ENCODE measurements at regions not wholly inside any gene's neighbourhood (a gene's known extent, or its start where the extent isn't known, plus 50 kb on each side); places are given as distances from the start of the nearest gene placed in this dataset.

- DNase-seq = no peak
Measured at GRCh38 chr1:57983441-57983840, 559.6 kb upstream of the DAB1 start.

GRCh38 chr1:57982852-57983251 is 559.0 kb upstream of the DAB1 start:
- DNase-seq = no peak

GRCh38 chr1:57976216-57976615 is 552.4 kb upstream of the DAB1 start:
- no peak for DNase-seq

DNA sequence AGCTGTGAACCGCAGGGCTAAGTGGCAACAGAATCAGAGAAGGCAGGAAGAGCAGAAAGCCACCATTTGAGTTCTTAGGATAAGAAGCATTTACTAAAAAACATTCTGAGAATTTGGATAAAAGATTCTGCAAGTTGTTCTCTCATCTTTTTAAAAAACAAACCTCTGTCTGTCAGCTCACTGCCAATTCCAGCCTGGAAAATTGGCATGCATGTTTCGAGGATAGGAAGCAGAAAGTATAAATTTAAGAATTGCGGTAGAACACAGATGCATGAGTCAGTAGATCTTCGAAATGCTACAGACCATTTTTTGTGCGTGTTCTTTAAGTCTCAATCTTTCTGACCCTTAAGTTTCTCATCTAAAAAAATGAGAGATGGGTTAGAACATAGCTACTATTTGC is 544.5 kb upstream of the DAB1 start:
- DNase-seq = no peak

DNA sequence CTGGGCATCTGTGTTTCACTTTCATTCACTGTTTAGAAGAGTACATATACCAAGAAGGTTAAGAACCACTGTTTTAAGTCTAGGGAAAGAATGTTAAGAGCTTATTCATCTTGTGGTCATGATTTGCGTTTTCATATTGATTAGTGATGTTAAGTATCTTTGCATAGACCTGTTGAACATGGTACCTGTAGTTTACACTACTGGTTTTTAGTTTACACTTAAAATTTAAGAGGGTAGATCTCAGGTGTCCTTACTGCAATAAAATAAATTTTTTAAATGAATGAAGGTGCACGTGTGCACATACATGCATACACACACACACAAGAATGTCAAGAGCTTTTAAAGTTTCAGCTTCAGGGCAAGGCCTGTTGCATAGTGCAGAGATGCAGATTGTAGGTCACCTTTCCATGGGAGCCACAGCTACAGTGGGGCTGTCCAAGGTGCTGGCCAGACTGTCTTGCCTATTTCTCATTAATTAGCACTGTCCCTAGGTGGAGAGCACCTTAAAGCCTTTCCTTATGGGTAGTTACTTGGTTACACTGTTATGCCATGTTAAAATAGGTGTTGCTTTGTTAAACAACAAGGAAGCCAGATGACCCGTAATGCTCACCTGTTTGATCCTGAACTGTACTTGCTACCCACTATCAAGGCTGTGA is 543.0 kb upstream of the DAB1 start:
- no peak for DNase-seq

- DNase-seq = no peak
Measured at GRCh38 chr1:57966340-57966739, 542.5 kb upstream of the DAB1 start.

GRCh38 chr1:57963581-57963980 is 539.7 kb upstream of the DAB1 start:
- DNase-seq = no peak

GRCh38 chr1:57959531-57960241 is 535.8 kb upstream of the DAB1 start:
- DNase-seq = no peak

DNA sequence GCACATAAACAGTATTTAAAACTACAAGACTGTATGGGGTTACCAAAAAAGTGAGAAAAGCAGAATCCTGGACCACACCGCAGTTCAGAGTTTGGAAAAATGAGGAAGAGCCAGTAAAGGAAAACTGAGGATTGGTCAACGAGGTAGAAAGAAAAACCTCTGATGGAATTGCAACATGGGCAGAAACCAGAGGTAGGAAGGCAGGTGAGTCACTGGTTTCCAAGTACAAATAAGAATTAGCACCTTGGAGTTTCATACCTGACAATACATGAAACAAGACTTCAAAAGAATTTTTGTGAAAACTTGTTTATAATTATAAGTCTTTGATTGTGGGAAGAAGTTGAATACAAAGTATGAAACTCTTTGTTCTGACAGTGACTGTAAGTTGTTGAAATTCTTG is 533.7 kb upstream of the DAB1 start:
- no peak for DNase-seq

- DNase-seq = no peak
Measured at GRCh38 chr1:57951390-57951789, 527.5 kb upstream of the DAB1 start.

GRCh38 chr1:57949168-57949567 is 525.3 kb upstream of the DAB1 start:
- no peak for DNase-seq

GRCh38 chr1:57947471-57947870 is 523.6 kb upstream of the DAB1 start:
- no peak for DNase-seq

DNA sequence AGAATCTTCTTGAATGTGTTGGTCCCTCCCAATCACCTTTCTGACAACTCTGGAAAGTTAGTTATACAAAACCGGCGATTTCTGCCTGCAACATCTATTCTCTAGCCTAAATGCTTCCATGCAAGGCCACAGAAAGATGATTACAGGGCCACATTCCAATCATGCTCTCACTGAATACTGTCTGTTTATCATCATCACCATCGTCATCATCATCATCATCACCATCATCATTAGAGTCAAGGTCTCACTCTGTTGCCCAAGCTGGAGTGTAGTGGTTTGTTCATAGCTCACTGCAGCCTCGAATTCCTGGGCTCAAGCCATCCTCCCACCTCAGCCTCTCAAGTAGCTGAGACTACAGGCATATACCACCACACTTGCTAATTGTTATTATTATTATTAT is 521.2 kb upstream of the DAB1 start:
- DNase-seq = no peak

- DNase-seq = no peak
Measured at GRCh38 chr1:57943365-57943764, 519.5 kb upstream of the DAB1 start.

DNA sequence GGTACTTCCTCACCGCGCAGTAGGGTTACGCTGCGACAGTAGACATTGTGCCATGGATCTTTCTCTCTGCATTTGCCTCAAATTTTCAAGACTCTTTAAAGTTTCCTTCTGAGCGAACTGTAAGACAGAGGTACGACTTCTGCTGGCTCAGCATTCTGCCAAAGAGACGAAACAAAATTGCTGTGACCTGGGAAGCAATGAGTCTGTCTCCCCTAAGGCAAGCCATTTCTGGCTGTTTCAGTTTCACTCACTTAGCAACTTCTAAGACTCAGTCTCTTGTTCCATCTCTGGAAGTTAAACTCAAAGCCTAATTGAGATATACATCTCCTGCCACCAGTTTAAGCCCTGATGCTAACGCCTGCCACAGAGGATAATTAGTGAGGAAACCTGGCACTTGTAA is 510.9 kb upstream of the DAB1 start:
- DNase-seq = no peak

DNA sequence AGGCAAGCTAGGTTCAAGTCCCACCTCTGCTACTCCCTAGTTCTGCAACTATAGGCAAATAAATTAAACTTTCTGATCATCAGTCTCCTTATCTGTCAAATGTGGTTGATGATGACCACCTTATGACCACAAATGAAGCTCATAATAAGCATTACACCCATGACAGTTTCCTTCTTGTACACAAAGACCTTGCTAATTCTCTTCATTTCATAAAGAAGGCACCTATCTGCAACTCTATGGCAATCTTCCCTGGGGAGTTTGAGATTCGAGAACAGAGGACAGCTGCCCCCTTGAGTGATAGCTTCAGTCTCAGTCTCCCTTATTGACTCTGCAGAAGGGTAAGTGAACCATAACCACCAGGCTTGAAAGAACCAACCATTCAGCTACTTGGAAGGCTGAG is 503.1 kb upstream of the DAB1 start:
- no peak for DNase-seq

DNA sequence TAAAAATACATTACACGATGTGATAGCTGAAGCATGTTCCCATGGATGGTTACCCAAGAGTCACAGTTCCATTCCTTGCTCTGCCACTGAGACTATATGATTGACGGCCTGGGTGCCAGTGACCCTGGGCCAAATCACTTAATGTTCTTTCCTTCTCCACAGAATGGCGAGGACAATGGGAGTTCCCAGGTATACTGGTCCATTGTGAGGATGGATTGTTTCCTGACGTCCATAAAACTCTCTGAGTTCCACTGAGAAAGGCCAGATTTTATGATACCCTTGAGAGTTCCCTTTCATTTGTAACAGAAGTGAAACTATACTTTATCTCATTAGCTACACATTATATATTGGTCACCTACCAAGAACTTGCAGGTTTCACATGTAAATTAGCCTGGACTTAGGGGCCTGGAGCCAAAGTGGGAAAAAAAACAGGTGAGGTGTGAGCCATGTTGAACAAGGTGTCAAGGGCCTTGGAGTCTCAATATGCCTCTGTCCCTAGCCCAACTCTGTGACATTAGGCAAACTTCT is 502.2 kb upstream of the DAB1 start:
- DNase-seq = no peak

- no peak for DNase-seq
Measured at GRCh38 chr1:57925226-57925625, 501.4 kb upstream of the DAB1 start.

- DNase-seq = no peak
Measured at GRCh38 chr1:57922130-57922529, 498.3 kb upstream of the DAB1 start.

GRCh38 chr1:57916041-57916440 is 492.2 kb upstream of the DAB1 start:
- no peak for DNase-seq

- DNase-seq = no peak
Measured at GRCh38 chr1:57911427-57911826, 487.6 kb upstream of the DAB1 start.

- DNase-seq = no peak
Measured at GRCh38 chr1:57910782-57911181, 486.9 kb upstream of the DAB1 start.

DNA sequence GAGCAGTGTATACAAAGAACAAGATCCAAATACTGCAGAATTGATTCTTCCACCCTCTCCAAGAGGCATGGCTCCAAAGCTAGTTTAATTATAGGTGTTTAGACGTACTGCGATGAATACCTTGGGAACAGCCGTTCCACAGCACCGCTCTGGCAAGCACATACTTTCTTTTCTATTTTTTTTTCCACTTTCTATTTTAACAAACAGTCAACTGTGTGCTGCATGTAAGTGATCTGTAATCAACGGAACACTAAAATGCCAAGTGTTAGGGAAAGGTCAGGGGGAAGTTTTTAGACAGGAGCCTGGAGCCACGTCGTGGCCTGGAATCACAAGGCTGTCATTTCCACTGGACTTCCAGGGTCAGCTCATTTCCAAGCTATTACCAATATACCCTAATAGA is 486.4 kb upstream of the DAB1 start:
- no peak for DNase-seq

GRCh38 chr1:57908147-57908890 is 484.5 kb upstream of the DAB1 start:
- DNase-seq = no peak
